HepG2 (cell line): ENCODE measurements at regions not wholly inside any gene's neighbourhood (a gene's known extent, or its start where the extent isn't known, plus 50 kb on each side); places are given as distances from the start of the nearest gene placed in this dataset.

Experiments used
- ATAC-seq: fragments of 200-7000 bp; cut with Tn5 transposase; 3 replicates; pipeline ENCODE4 v1.9.1; 2020; ENCODE audit warnings: mild to moderate bottlenecking, moderate library complexity
- BruUV-seq: library from RNA; stranded (reverse); fragments of 400-500 nt; replicated peaks from 2 replicates; lab custom pipeline; 2021; lab: Mats Ljungman, UMichigan
- CTCF ChIA-PET: fragments of 300-600 bp; formaldehyde crosslinking; extraction: SDS; loops from one replicate; lab custom pipeline; 2021; ENCODE audit warnings: low total read pairs, inconsistent platforms, low intra/inter-chr PET ratio; lab: Yijun Ruan, JAX
- POLR2A ChIA-PET: fragments of 350-600 bp; sonication (Branson Sonifier 250); formaldehyde crosslinking; loops from one replicate; lab custom pipeline; 2020; ENCODE audit warnings: antibody characterized with exemption, inconsistent platforms; lab: Yijun Ruan, JAX
- DNase-seq: peaks from one replicate; pipeline ENCODE4 v3.0.0-alpha.2; 2015; ENCODE audit warnings: low spot score
- FAIRE-seq: peaks from 3 replicates; lab custom pipeline; 2011; peaks lifted over from hg19 to GRCh38; lab: Jason Lieb, UNC
- H2AFZ ChIP-seq: one replicate; pipeline ENCODE4 v1.6.1; 2011; ENCODE audit warnings: low read length, inconsistent platforms
- H3K27ac ChIP-seq: fragments of 300-600 bp; 3 replicates; pipeline ENCODE4 v1.8.0; 2011; ENCODE audit warnings: mixed run types, mild to moderate bottlenecking, mixed read lengths, low read length, inconsistent platforms; ENCODE audit not compliant: insufficient read depth; ENCODE audit errors: extremely low read length
- H3K27me3 ChIP-seq, 2 experiments: fragments of 200-600 bp in 1 of 2; 2 replicates in 1 of 2; 3 replicates in 1 of 2; pipeline versions ENCODE4 v1.6.0 to v1.8.0; 2011; ENCODE audit warnings: low read length in 2 of 2, mild to moderate bottlenecking in 2 of 2, moderate library complexity in 2 of 2, inconsistent platforms in 1 of 2; ENCODE audit not compliant: insufficient read depth in 2 of 2, control insufficient read depth in 1 of 2
- H3K36me3 ChIP-seq, 2 experiments: fragments of 200-600 bp in 1 of 2; replicated peaks in 1 of 2; 2 replicates in 1 of 2; 3 replicates in 1 of 2; pipeline versions ENCODE4 v1.5.1 to v1.8.0; 2011; ENCODE audit warnings: low read length in 2 of 2, inconsistent platforms in 1 of 2; ENCODE audit not compliant: insufficient read depth in 2 of 2, control insufficient read depth in 1 of 2
- H3K4me1 ChIP-seq: 2 replicates; pipeline ENCODE4 v1.5.1; 2012; ENCODE audit warnings: low read length, inconsistent platforms; ENCODE audit not compliant: insufficient read depth
- H3K4me2 ChIP-seq: 2 replicates; pipeline ENCODE4 v1.6.0; 2011; ENCODE audit warnings: low read depth, low read length, inconsistent platforms
- H3K4me3 ChIP-seq, 3 experiments: fragments of 200-600 bp in 1 of 3; sonication (generic), shearing (Covaris generic) in 1 of 3; replicated peaks in 1 of 3; 2 replicates each; pipeline ENCODE4 v1.5.1; 2011 to 2016; ENCODE audit warnings: low read length in 3 of 3, inconsistent platforms in 2 of 3, low read depth in 2 of 3, mild to moderate bottlenecking in 2 of 3, control low read depth in 1 of 3, mixed read lengths in 1 of 3; ENCODE audit not compliant: insufficient read depth in 1 of 3
- H3K79me2 ChIP-seq: one replicate; pipeline ENCODE4 v1.6.1; 2011; ENCODE audit warnings: low read length, inconsistent platforms; ENCODE audit not compliant: insufficient read depth
- H3K9ac ChIP-seq: 2 replicates; pipeline ENCODE4 v1.6.0; 2011; ENCODE audit warnings: mild to moderate bottlenecking, low read depth, low read length, inconsistent platforms; ENCODE audit not compliant: insufficient read depth
- H3K9me3 ChIP-seq: 2 replicates; pipeline ENCODE4 v1.5.1; 2012; ENCODE audit warnings: mild to moderate bottlenecking, low read length
- H4K20me1 ChIP-seq: 2 replicates; pipeline ENCODE4 v1.6.0; 2011; ENCODE audit warnings: inconsistent platforms, mild to moderate bottlenecking, low read length, moderate library complexity; ENCODE audit not compliant: insufficient read depth
- CBX2 ChIP-seq, 2 experiments: fragments of 200-600 bp in 1 of 2; sonication (generic); formaldehyde crosslinking in 1 of 2; IDR thresholded peaks; 2 replicates each; pipeline versions ENCODE4 v1.7.0 to v1.8.1; 2018 to 2022; ENCODE audit warnings: low read depth in 2 of 2, low read length in 1 of 2, mild to moderate bottlenecking in 1 of 2, missing genetic modification reagents in 1 of 2
- CHCHD3 ChIP-seq: sonication (generic); formaldehyde crosslinking; IDR thresholded peaks from 2 replicates; pipeline ENCODE4 v1.8.0; 2022; ENCODE audit warnings: mild to moderate bottlenecking, missing genetic modification reagents, moderate library complexity
- DNMT3B ChIP-seq: conservative IDR thresholded peaks from 2 replicates; pipeline ENCODE4 v1.6.1; 2016; ENCODE audit warnings: missing biosample characterization, control low read depth
- KLF11 ChIP-seq: IDR thresholded peaks from 2 replicates; pipeline ENCODE4 v1.6.1; 2016; ENCODE audit warnings: missing compliant biosample characterization
- NCOA2 ChIP-seq: sonication (generic); formaldehyde crosslinking; IDR thresholded peaks from 2 replicates; pipeline ENCODE4 v1.8.0; 2022; ENCODE audit warnings: inconsistent platforms
- NFIB ChIP-seq: sonication (generic); formaldehyde crosslinking; IDR thresholded peaks from 2 replicates; pipeline ENCODE4 v1.9.0; 2021; ENCODE audit warnings: missing genetic modification reagents, mild to moderate bottlenecking, borderline replicate concordance
- RAD51 ChIP-seq: fragments of 450-650 bp; IDR thresholded peaks from 2 replicates; pipeline ENCODE4 v1.6.1; 2016; ENCODE audit warnings: borderline replicate concordance
- RNF2 ChIP-seq: fragments of 450-650 bp; conservative IDR thresholded peaks from 2 replicates; pipeline ENCODE4 v1.6.1; 2016; ENCODE audit warnings: low read depth
- TAF1 ChIP-seq: sonication (generic); formaldehyde crosslinking; IDR thresholded peaks from 2 replicates; pipeline ENCODE4 v1.4.0; 2020; ENCODE audit warnings: missing genetic modification reagents
- TEF ChIP-seq: sonication (generic); formaldehyde crosslinking; IDR thresholded peaks from 2 replicates; pipeline ENCODE4 v1.5.0; 2020; ENCODE audit warnings: missing genetic modification reagents
- TFDP1 ChIP-seq: IDR thresholded peaks from 2 replicates; pipeline ENCODE4 v1.6.1; 2016; ENCODE audit warnings: missing compliant biosample characterization, missing genetic modification reagents, borderline replicate concordance
- ZFYVE20 ChIP-seq: sonication (generic); formaldehyde crosslinking; IDR thresholded peaks from 2 replicates; pipeline ENCODE4 v1.8.0; 2023; ENCODE audit warnings: low read depth, mild to moderate bottlenecking, moderate library complexity, missing genetic modification reagents, borderline replicate concordance
- ZNF383 ChIP-seq: sonication (generic); formaldehyde crosslinking; IDR thresholded peaks from 2 replicates; pipeline ENCODE4 v1.4.0; 2020; ENCODE audit warnings: missing genetic modification reagents, mild to moderate bottlenecking, borderline replicate concordance
- ZNF792 ChIP-seq: IDR thresholded peaks from 2 replicates; pipeline ENCODE4 v1.6.1; 2016
- WGBS: methylation state at CpG from one replicate; pipeline ENCODE4 v1.1.6; 2017; ENCODE audit warnings: low lambda C conversion rate; 5-methylcytosine and 5-hydroxymethylcytosine counted together
- in situ Hi-C: cut with HindIII; loops from 2 replicates; pipeline ENCODE4 v1.10.0; 2017; ENCODE audit warnings: low pct_unique_long_range_greater_than_20kb; ENCODE audit not compliant: extremely low pct_ligation_motif_present
- intact Hi-C: fragments of 100-400 bp; cut with micrococcal nuclease; formaldehyde crosslinking; loops from one replicate; pipeline ENCODE4 v1.10.0; 2022; ENCODE audit not compliant: unreplicated experiment
- TF ChIP-seq, protein P1 (sequence below): sonication (generic); formaldehyde crosslinking; IDR thresholded peaks from 2 replicates; pipeline ENCODE4 v1.4.0; 2020; ENCODE audit warnings: mild to moderate bottlenecking, low read depth, missing genetic modification reagents

- Histone ChIP-seq H3K4me2 (no peak overlapping the region), H3K9me3 (peaks cover 27% of the 10 kb centered on the region), H3K4me1 (no peaks in the 10 kb centered on the region), H3K9ac (no peak overlapping the region), H4K20me1 (no peaks in the 10 kb centered on the region), H3K27me3 (no peaks in the 10 kb centered on the region), H2AFZ (no peak overlapping the region), H3K36me3 (no peaks in the 10 kb centered on the region), H3K27ac (no peak overlapping the region), H3K4me3 (no peak overlapping the region), H3K79me2 (no peaks in the 10 kb centered on the region)
- WGBS = 89% methylated on average over 5 of the region's 5 CpGs
- ATAC-seq (no peak), FAIRE-seq (no peak), DNase-seq (no peak)
- TF ChIP-seq DNMT3B (CRISPR knock-in tag) (no peak), NFIB (no peak), ZNF792 (CRISPR knock-in tag) (no peak), TEF (no peak), RAD51 (no peak), CHCHD3 (CRISPR knock-in tag) (no peak), CBX2 (IDR thresholded peaks at IDR 0.05; ENCODE audit: low read depth, low read length) (no peak), CBX2 (CRISPR knock-in tag; IDR thresholded peaks at IDR 0.05; ENCODE audit: low read depth) (no peak), NCOA2 (CRISPR knock-in tag) (no peak), KLF11 (CRISPR knock-in tag) (no peak), RNF2 (no peak), ZNF383 (no peak), TFDP1 (CRISPR knock-in tag) (no peak), TAF1 (CRISPR knock-in tag) (no peak), ZFYVE20 (CRISPR knock-in tag) (no peak)
- TF ChIP-seq, protein P1, sequence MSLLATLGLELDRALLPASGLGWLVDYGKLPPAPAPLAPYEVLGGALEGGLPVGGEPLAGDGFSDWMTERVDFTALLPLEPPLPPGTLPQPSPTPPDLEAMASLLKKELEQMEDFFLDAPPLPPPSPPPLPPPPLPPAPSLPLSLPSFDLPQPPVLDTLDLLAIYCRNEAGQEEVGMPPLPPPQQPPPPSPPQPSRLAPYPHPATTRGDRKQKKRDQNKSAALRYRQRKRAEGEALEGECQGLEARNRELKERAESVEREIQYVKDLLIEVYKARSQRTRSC (CRISPR knock-in tag) = no peak
- CTCF ChIA-PET = no interaction called here
- POLR2A ChIA-PET = no interaction called here
- intact Hi-C loops = no loop called here
- BruUV-seq = no TSS peak
- in situ Hi-C loops = no loop called here
Observed at GRCh38 chr13:109646423-109646822, 140.0 kb downstream of the IRS2 start.
